ENCODE measurements at regions not wholly inside any gene's neighbourhood (a gene's known extent, or its start where the extent isn't known, plus 50 kb on each side); places are given as distances from the start of the nearest gene placed in this dataset.

GRCh38 chr16:59290718-59291117, 556.6 kb upstream of the GOT2 start:
- TF ChIP-seq CTCF (conservative IDR thresholded peaks at IDR 0.05) (no peak), ZFX (IDR thresholded peaks at IDR 0.05) (no peak)
